GM12864 (cell line): ENCODE measurements at regions not wholly inside any gene's neighbourhood (a gene's known extent, or its start where the extent isn't known, plus 50 kb on each side); places are given as distances from the start of the nearest gene placed in this dataset.
"Not testable (repeated sequence)": the region's sequence is repeated elsewhere in the genome, so short reads cannot be mapped to it uniquely, and the experiment has no call there.

Source experiments
- DNase-seq: peaks from one replicate; pipeline ENCODE4 v3.0.0-alpha.2; 2011; ENCODE audit warnings: low read depth
- H3K4me3 ChIP-seq: 2 replicates; pipeline ENCODE4 v1.5.1; 2011; ENCODE audit warnings: mild to moderate bottlenecking, low read depth, low read length, control low read depth
- CTCF ChIP-seq: IDR thresholded peaks from 2 replicates; pipeline ENCODE4 v1.5.1; 2011; ENCODE audit warnings: low read depth, mild to moderate bottlenecking, moderate library complexity, low read length, control low read depth, inconsistent platforms; ENCODE audit errors: missing control alignments

DNA sequence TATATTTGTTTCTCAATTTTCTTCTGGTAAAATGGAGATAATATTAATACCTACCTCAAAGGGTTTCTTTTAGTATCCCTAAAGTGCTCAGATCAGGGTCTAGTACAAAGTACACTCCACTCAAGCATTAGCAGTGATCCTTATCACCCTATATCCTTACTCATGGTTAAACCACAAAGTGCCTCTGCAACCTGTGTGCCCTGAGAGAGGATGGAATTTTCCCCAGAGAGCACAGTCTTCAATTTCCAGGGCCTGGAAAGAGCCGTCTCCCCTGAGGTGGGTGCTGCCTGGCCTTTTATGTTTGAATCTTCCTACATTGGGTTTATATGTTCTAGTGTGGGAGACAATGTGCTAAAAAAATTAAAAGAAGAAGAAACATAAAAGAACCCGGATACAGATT, 183.1 kb upstream of the FBXO33 start:
- no peak overlapping the region for H3K4me3 ChIP-seq
- no peak for DNase-seq
- no peak for TF ChIP-seq CTCF

GRCh38 chr14:39614297-39614923, 182.2 kb upstream of the FBXO33 start:
- no peak for TF ChIP-seq CTCF
- no peak overlapping the region for H3K4me3 ChIP-seq
- no peak for DNase-seq

DNA sequence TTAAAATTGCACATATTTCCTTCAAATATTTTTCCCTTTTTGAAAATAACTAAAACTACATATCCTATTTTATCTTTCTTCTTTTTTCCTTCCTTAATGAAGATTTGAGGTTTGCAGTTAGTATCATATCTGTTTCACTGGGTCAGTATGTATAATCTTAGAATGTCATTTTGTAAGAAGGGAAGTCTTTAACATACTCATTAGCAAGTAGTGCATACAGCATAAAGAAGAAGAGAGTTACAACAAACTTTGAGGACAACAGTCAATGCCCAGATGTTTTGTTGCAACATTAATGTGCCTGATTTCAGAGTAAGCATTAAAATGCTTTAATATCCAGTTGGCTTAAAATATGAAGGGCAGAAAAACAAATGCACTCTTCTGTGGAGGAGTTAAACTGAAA, 176.9 kb upstream of the FBXO33 start:
- no peak for DNase-seq
- TF ChIP-seq CTCF, result no peak

DNA sequence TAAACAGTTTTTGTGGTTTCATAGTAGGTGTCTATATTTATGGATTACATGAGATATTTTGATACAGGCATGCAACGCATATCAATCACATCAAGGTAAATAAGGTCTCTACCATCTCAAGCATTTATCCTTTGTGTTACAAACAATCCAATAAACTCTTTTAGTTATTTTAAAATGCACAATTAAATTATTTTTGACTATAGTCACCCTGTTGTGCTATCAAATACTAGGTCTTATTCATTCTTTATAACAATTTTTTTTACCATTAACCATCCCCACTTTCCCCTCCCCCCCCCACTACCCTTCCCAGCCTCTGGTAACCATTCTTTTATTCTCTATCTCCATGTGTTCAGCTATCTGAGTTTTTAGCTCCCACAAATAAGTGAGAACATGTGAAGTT, 175.7 kb upstream of the FBXO33 start:
- TF ChIP-seq CTCF, result no peak
- DNase-seq, result no peak
- no peak overlapping the region for H3K4me3 ChIP-seq

More for the DNA sequence above, 176.9 kb upstream of the FBXO33 start:
- H3K4me3 ChIP-seq, result no peak overlapping the region

- H3K4me3 ChIP-seq, result no peak overlapping the region
- no peak for TF ChIP-seq CTCF
- DNase-seq, result no peak
Observed at GRCh38 chr14:39603942-39604341, 171.7 kb upstream of the FBXO33 start.

- no peak for TF ChIP-seq CTCF
- no peak for DNase-seq
- H3K4me3 ChIP-seq, result no peak overlapping the region
Observed at GRCh38 chr14:39593377-39593776, 161.1 kb upstream of the FBXO33 start.

DNA sequence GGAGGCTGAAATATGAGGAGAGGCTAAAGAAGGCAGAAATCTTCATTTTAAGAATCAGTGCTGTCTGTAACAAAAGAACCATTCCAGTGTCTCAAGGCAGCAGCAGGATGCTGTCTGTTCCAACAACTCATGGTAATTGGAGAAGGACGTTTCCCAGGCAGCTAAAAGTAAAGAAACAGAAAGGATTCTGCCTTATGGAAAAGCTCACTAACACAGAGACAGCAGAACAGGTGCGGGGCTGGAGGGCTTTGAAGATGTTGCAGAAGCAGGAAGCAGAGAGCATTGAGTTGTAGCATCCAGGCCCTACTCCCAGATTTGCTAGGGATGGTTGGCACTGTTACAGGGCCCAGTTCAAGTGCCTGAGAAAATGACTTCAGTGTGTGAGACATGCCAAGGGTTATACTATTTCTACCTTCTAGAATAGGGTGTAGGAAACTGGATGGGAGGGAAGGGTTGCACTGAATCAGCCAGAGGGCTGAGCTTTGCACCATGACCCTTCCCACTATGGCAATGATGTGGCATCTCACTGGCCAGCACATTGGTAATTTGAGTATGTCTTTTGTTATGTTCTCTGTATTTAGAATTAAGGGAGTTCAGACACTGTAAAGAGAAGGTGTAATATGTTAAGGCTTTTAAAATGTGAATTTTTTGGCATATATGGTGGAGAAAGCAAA, 160.0 kb upstream of the FBXO33 start:
- DNase-seq, result no peak
- H3K4me3 ChIP-seq, result no peak overlapping the region
- no peak for TF ChIP-seq CTCF

- not testable (repeated sequence) for DNase-seq, H3K4me3 ChIP-seq
Observed at GRCh38 chr14:39589882-39590281, 157.6 kb upstream of the FBXO33 start.
